Endometrium (tissue), 2 donors: ENCODE measurements at regions not wholly inside any gene's neighbourhood (a gene's known extent, or its start where the extent isn't known, plus 50 kb on each side); places are given as distances from the start of the nearest gene placed in this dataset.

Experiments
- FAIRE-seq: peaks from 2 replicates; lab custom pipeline; 2012; peaks lifted over from hg19 to GRCh38; lab: Jason Lieb, UNC
- donor health status: control.
- donor health status: control.

GRCh38 chr16:26889740-26890139 is 177.0 kb upstream of the C16orf82 start:
- FAIRE-seq = no peak

GRCh38 chr16:26898200-26898599 is 168.5 kb upstream of the C16orf82 start:
- FAIRE-seq = no peak

- no peak for FAIRE-seq
Measured at GRCh38 chr16:26901196-26901861, 165.4 kb upstream of the C16orf82 start.

- FAIRE-seq = no peak
Measured at GRCh38 chr16:26901983-26902382, 164.7 kb upstream of the C16orf82 start.

GRCh38 chr16:26905336-26905735 is 161.4 kb upstream of the C16orf82 start:
- FAIRE-seq = no peak

GRCh38 chr16:26909623-26910022 is 157.1 kb upstream of the C16orf82 start:
- FAIRE-seq = no peak

GRCh38 chr16:26911436-26911835 is 155.3 kb upstream of the C16orf82 start:
- no peak for FAIRE-seq

- no peak for FAIRE-seq
Measured at GRCh38 chr16:26913851-26914250, 152.9 kb upstream of the C16orf82 start.

GRCh38 chr16:26930786-26931581 is 135.7 kb upstream of the C16orf82 start:
- FAIRE-seq = no peak

GRCh38 chr16:26950636-26951035 is 116.1 kb upstream of the C16orf82 start:
- no peak for FAIRE-seq

- FAIRE-seq = no peak
Measured at GRCh38 chr16:26951950-26952349, 114.8 kb upstream of the C16orf82 start.

- no peak for FAIRE-seq
Measured at GRCh38 chr16:26952411-26952810, 114.3 kb upstream of the C16orf82 start.

GRCh38 chr16:26957283-26957859 is 109.4 kb upstream of the C16orf82 start:
- FAIRE-seq = no peak

GRCh38 chr16:26959416-26960009 is 107.2 kb upstream of the C16orf82 start:
- no peak for FAIRE-seq

GRCh38 chr16:26961459-26961858 is 105.3 kb upstream of the C16orf82 start:
- FAIRE-seq = no peak

- FAIRE-seq = no peak
Measured at GRCh38 chr16:26963109-26963508, 103.6 kb upstream of the C16orf82 start.

- no peak for FAIRE-seq
Measured at GRCh38 chr16:26969589-26970231, 97.0 kb upstream of the C16orf82 start.

GRCh38 chr16:26970292-26970691 is 96.4 kb upstream of the C16orf82 start:
- no peak for FAIRE-seq

- FAIRE-seq = no peak
Measured at GRCh38 chr16:26976873-26977272, 89.9 kb upstream of the C16orf82 start.

GRCh38 chr16:26981266-26981938 is 85.3 kb upstream of the C16orf82 start:
- no peak for FAIRE-seq

- FAIRE-seq = no peak
Measured at GRCh38 chr16:26982422-26982821, 84.3 kb upstream of the C16orf82 start.

- no peak for FAIRE-seq
Measured at GRCh38 chr16:26983426-26983825, 83.3 kb upstream of the C16orf82 start.
